OCI-LY3 (cell line): ENCODE measurements at regions not wholly inside any gene's neighbourhood (a gene's known extent, or its start where the extent isn't known, plus 50 kb on each side); places are given as distances from the start of the nearest gene placed in this dataset.

Experiments
- EZH2phosphoT487 ChIP-seq: fragments of 200-600 bp; shearing (Covaris generic); IDR thresholded peaks from 2 replicates; pipeline ENCODE4 v1.6.1; 2018; ENCODE audit warnings: antibody characterized with exemption, mixed run types, low read depth
- TF ChIP-seq, protein P1 (sequence below): fragments of 200-600, 300-600 bp; sonication (generic); IDR thresholded peaks from 2 replicates; pipeline ENCODE4 v1.5.1; 2014; ENCODE audit warnings: antibody characterized with exemption, low read length, low read depth

DNA sequence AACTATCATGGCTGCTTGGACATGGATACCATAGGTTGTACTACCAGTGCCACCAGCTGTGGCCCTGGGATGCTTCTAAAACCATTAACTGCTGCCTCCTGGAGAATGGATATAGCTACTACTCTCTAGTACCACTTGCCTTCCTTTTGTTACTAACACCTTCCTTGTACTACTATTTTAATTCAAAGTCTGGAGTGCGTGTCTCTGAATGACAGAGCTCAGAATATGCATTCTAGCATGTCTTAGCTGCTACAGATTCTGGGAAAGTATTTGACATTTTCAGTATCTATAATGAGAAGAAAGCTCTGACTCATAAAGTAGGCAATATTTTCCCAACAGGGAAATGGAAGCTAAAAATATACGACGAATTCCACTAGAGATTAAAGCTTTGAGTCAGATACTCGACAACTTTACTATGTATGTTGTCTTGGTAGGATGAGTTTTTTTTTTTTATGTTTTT, 112.3 kb downstream of the PFDN4 start:
- TF ChIP-seq, protein P1, sequence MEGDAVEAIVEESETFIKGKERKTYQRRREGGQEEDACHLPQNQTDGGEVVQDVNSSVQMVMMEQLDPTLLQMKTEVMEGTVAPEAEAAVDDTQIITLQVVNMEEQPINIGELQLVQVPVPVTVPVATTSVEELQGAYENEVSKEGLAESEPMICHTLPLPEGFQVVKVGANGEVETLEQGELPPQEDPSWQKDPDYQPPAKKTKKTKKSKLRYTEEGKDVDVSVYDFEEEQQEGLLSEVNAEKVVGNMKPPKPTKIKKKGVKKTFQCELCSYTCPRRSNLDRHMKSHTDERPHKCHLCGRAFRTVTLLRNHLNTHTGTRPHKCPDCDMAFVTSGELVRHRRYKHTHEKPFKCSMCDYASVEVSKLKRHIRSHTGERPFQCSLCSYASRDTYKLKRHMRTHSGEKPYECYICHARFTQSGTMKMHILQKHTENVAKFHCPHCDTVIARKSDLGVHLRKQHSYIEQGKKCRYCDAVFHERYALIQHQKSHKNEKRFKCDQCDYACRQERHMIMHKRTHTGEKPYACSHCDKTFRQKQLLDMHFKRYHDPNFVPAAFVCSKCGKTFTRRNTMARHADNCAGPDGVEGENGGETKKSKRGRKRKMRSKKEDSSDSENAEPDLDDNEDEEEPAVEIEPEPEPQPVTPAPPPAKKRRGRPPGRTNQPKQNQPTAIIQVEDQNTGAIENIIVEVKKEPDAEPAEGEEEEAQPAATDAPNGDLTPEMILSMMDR: no peak
- no peak for TF ChIP-seq EZH2phosphoT487
